ENCODE measurements at regions not wholly inside any gene's neighbourhood (a gene's known extent, or its start where the extent isn't known, plus 50 kb on each side); places are given as distances from the start of the nearest gene placed in this dataset.

DNA sequence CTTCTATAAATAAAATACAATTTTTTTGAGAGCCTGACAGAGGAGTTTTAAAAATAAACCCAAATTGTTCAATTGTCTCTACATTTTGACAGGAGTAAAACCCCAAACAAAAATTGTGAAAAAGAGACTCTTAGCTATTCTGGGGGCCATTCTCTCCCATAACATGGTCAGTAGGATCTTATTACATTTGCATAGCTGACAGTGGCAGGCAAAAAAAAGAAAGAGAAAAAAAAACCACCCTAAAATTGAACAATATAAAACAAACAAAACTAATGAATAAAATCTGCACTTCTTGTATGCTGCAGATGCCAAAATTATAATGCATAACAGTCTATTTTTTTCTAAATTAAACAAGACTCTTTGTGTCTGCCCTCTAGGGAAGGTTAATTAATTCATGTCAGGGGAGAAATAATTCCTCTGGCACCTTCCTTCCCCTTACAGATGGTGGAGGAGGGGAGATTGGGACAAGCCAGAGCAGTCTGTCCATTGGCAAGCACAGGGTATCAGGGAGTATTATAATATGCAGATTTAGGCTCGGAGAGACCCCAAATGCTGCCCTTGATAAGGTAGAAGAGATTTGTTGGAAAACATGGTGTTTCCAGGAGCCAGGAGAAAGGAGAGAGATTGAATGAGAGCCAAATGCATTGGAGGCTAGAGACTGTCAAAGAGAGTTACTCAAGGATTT, 79.7 kb upstream of the CDH6 start:
- TF ChIP-seq CTCF (IDR thresholded peaks at IDR 0.05; ENCODE audit: low read length, missing control alignments) = no peak
- DNase-seq (ENCODE audit: low read depth) = no peak

DNA sequence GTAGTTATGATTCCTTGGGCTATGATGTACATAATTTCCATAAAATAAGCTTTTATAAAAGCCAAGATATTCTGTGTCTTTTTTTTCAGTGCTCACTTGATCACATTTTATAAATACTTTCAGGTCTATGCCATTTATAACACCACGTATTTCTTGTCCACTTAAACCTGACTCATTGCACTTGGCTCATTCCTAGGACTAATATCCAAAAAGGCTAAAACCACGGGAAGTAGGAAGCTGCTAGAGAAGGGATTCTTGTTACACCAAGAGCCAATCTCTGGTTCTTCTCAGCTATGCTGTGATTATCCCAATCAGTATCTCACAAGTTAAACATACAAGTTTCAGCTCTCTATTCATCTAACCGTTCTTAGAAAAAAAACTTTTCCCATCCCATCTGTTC, 80.4 kb upstream of the CDH6 start:
- H3K4me3 ChIP-seq (replicated peaks; ENCODE audit: low read depth, low read length) = no peak overlapping the region
- DNase-seq (ENCODE audit: low read depth) = peak; percentile 60
- TF ChIP-seq CTCF (IDR thresholded peaks at IDR 0.05; ENCODE audit: low read length, missing control alignments) = no peak

More for the DNA sequence above, 79.7 kb upstream of the CDH6 start:
- no peak overlapping the region for H3K4me3 ChIP-seq (replicated peaks; ENCODE audit: low read depth, low read length)

DNA sequence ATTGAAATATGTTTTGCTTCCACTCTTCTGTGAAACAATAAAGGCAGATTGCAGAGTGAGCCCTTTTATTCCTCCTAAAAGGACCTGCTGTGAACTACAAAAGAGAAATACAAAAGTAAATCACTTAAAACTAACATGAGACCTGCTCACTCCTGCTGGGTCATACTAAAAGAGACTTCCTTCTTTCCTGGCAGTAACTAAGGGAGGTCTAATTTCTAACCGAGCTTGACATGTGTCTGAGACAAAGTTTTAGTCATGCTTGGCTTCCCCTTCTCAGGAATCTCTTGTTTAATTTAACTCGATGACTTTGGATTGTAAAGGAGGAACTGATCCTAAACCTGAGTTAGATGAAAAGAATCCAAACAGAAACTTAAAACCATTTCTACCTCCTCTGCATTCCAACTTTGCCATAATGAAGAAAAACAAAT, 86.4 kb upstream of the CDH6 start:
- TF ChIP-seq CTCF (IDR thresholded peaks at IDR 0.05; ENCODE audit: low read length, missing control alignments) = no peak
- DNase-seq (ENCODE audit: low read depth) = peak; percentile 21
- no peak overlapping the region for H3K4me3 ChIP-seq (replicated peaks; ENCODE audit: low read depth, low read length)

- no peak overlapping the region for H3K4me3 ChIP-seq (replicated peaks; ENCODE audit: low read depth, low read length)
- no peak for TF ChIP-seq CTCF (IDR thresholded peaks at IDR 0.05; ENCODE audit: low read length, missing control alignments)
- peak; percentile 53 for DNase-seq (ENCODE audit: low read depth)
Measured at GRCh38 chr5:31106691-31107090, 86.8 kb upstream of the CDH6 start.

DNA sequence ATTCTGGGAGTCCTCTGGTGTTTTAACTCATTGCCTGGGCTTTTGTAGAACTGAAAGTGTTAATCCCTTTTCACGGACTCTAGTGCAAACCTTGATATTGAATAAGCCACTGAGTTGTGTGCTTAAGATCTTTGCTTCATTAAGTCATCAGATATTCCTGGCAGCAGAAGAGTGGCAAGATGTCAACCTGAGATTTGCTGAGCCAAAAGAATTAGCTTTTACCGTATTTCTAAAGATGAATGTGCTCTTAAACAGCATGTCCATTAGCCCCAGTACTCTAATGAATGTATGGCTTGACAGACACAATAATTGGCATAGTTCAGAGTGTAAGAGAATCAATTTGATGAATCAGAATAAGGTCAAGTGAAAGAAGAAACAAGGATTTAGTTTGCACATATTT, 87.2 kb upstream of the CDH6 start:
- DNase-seq (ENCODE audit: low read depth) = no peak
- TF ChIP-seq CTCF (IDR thresholded peaks at IDR 0.05; ENCODE audit: low read length, missing control alignments) = no peak
- no peak overlapping the region for H3K4me3 ChIP-seq (replicated peaks; ENCODE audit: low read depth, low read length)

DNA sequence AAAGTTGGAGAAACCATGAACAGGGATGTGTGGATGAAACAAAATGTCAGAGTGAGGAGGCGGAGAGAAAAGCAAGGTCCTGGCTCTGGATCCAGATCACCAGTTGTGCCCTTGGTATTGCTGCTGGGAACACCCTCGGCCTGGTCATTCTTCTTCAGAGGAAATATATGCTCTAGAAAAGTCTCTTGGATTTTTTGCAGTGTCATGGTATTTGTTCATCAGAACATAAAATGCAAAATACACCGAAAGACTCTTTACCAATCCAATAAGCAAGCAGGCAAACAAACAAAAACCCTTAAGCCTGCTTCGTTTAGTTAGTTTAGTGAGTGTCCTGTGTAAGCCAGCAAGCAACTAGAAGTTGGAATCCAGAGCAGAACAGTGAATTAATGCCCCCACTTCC, 88.7 kb upstream of the CDH6 start:
- DNase-seq (ENCODE audit: low read depth) = no peak
- no peak for TF ChIP-seq CTCF (IDR thresholded peaks at IDR 0.05; ENCODE audit: low read length, missing control alignments)
- no peak overlapping the region for H3K4me3 ChIP-seq (replicated peaks; ENCODE audit: low read depth, low read length)

DNA sequence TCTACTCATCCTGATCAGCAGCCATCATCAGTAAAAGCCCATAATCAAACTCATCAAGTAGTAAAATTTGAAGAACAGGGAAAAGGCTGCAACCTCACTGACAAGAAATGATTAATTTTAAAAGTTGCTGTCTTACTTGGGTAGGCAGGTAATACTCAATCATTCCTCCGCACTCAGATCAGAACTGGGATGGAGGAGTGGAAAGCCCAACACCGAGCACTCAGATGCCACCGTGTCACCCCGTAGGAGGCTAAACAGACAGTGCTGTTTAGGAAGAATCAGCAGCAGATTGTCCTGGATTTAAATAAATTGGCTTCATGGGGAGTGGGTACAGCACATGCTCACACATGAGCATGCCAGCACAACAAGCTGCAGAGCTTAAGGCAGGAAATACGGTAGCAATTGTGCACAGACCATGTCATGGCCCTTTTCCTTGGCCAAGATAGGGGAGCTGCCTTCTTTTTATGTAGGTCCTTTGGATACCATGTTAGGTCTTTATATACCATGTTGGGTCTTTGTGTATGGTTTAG, 92.6 kb upstream of the CDH6 start:
- H3K4me3 ChIP-seq (replicated peaks; ENCODE audit: low read depth, low read length) = no peak overlapping the region
- no peak for DNase-seq (ENCODE audit: low read depth)
- TF ChIP-seq CTCF (IDR thresholded peaks at IDR 0.05; ENCODE audit: low read length, missing control alignments) = no peak

Data from fibroblast of pulmonary artery (primary cell).